Epithelial cell of esophagus (primary cell): ENCODE measurements at regions not wholly inside any gene's neighbourhood (a gene's known extent, or its start where the extent isn't known, plus 50 kb on each side); places are given as distances from the start of the nearest gene placed in this dataset.

Source experiments
- DNase-seq: peaks from one replicate; pipeline ENCODE4 v3.0.0; 2010; ENCODE audit warnings: low read depth
- H3K4me3 ChIP-seq: 2 replicates; pipeline ENCODE4 v1.5.1; 2011; ENCODE audit warnings: mild to moderate bottlenecking, low read length, control low read depth
- TF ChIP-seq, protein P1 (sequence below): IDR thresholded peaks from 2 replicates; pipeline ENCODE4 v1.5.1; 2011; ENCODE audit warnings: low read depth, mild to moderate bottlenecking, low read length, control low read depth, inconsistent platforms; ENCODE audit not compliant: insufficient read depth; ENCODE audit errors: missing control alignments

DNA sequence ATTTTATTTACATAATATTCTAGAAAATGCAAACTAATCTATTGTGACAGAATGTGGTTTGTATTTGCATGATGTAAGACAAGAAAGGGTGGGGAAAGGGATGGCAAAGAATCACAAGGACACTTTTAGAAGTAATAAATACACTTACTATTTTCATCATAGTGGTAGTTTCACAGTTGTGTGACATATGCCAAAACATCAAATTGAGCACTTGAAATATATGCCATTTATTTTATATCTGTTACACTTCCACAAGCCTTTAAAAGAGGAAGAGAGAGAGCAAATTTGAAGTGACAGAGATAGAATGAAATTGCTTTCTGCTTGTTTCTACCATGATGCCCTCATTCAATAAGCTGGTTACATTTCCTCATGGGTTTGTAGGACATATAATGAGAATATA, 230.0 kb upstream of the NWD2 start:
- H3K4me3 ChIP-seq = no peak overlapping the region
- DNase-seq = no peak

DNA sequence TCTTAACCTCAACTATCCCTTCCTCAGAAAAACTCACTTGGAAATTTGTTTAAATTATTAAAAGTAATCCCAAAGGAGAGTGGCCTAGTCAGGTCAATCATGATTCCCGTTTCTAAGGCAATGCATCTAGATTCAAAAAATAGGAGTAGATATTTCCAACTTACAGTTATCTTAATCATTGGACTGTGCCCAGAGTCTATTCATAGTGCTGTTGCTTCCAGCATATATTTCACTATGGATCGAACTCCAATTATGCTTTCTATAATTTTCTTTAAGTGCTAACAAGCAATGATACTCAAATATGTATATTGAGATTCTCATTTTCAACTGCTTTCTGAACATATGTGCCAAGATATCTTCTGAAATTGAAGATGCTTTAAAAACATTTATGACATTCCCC, 229.2 kb upstream of the NWD2 start:
- DNase-seq = no peak
- TF ChIP-seq, protein P1, sequence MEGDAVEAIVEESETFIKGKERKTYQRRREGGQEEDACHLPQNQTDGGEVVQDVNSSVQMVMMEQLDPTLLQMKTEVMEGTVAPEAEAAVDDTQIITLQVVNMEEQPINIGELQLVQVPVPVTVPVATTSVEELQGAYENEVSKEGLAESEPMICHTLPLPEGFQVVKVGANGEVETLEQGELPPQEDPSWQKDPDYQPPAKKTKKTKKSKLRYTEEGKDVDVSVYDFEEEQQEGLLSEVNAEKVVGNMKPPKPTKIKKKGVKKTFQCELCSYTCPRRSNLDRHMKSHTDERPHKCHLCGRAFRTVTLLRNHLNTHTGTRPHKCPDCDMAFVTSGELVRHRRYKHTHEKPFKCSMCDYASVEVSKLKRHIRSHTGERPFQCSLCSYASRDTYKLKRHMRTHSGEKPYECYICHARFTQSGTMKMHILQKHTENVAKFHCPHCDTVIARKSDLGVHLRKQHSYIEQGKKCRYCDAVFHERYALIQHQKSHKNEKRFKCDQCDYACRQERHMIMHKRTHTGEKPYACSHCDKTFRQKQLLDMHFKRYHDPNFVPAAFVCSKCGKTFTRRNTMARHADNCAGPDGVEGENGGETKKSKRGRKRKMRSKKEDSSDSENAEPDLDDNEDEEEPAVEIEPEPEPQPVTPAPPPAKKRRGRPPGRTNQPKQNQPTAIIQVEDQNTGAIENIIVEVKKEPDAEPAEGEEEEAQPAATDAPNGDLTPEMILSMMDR = no peak
- H3K4me3 ChIP-seq = no peak overlapping the region

More for the DNA sequence above, 230.0 kb upstream of the NWD2 start:
- TF ChIP-seq, protein P1 = no peak

DNA sequence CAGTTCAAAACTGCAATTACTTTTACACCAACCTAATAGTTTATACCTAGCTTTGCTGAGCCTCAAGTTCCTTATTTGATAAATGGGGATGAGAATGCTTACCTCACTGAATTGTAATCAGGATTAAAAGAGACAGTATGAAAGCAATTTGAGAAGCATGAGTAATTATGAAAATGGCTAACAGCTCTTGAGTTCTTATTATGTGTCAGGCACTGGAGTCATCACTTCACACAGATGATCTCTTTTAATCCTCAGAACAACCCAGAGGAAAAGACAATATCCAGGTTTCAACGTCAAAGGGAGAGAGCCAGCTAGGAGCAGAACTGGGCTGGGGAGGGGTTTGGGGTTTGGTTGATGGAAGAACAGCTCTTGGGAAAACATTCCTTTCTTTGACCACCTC, 221.0 kb upstream of the NWD2 start:
- no peak for DNase-seq
- no peak overlapping the region for H3K4me3 ChIP-seq
- TF ChIP-seq, protein P1 = no peak

DNA sequence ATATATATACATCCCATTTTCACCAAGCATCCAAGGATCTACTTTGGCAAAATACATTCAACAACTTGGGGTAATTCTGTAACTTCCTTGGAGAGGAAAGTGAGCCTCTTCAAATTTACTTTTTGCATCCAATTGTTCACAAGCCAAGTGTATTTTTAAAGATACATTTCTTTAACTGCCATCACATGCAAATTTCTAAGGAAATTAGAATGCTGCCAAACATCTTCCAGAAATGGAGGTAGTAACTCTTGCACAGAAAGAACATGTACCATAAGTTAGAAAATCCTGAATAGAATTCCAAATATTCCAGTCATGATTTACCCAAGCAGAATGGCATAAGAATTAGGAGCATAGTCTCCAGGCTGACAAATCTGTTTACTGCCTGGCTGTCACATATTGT, 220.5 kb upstream of the NWD2 start:
- no peak overlapping the region for H3K4me3 ChIP-seq
- no peak for DNase-seq
- TF ChIP-seq, protein P1 = no peak

DNA sequence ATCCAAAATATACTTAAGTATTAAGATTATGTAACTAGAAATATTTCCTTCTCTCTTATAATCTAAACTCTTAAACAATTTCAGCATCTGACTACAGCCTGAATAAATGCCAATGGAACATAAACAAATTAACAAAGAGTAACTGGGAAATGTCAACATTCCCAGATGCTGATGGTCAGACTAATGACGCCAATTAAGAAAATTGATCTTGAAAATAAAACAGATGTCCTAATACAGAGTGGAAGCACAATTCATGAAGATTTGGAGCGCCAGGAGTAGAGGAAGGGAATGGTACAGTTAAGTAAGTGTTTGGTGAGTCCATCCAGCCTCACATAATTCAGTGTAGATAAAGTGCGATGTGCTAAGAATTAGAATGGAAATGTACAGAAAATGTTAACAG, 203.7 kb upstream of the NWD2 start:
- TF ChIP-seq, protein P1 = no peak
- no peak for DNase-seq
- H3K4me3 ChIP-seq = no peak overlapping the region

DNA sequence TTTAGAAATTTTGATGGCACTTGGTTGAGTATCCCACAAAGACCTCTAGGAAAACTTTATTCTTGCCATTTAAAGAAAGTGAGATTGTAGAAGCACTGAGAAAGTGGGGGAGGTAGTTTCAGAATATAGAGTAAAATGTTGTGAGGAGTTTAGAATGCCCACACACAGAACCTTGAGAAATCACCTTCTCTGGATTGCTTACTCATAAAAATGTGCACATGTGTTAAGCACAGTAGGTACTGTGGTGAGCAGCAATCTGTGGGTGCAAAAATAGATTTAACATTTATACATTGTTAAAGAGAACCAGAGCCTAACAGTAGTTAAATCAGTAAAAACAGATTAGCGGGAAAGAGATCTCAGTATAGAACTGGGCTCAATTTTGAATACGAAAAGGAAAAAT, 201.2 kb upstream of the NWD2 start:
- DNase-seq = no peak
- TF ChIP-seq, protein P1 = no peak
- no peak overlapping the region for H3K4me3 ChIP-seq

DNA sequence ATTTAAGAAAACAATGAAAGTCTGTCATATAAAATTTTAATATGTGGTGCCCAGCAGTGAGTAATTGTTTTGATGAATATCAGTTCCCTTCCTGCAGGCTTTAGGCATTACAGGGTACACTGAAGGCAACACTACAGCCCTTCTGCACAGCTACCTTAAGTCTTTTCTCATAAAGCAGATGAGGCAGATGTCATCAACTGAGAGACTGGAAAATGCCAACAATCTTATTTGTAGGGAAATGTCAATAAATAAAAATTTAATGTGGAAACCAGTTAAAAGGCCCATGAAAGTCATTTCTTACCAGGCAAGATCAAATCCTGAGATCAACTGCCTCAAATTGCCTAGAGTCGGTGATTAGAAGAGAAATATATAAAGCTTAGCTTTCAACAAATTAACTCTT, 193.4 kb upstream of the NWD2 start:
- no peak for DNase-seq

More for the DNA sequence above, 193.4 kb upstream of the NWD2 start:
- TF ChIP-seq, protein P1 = no peak
- H3K4me3 ChIP-seq = no peak overlapping the region
